ENCODE measurements at regions not wholly inside any gene's neighbourhood (a gene's known extent, or its start where the extent isn't known, plus 50 kb on each side); places are given as distances from the start of the nearest gene placed in this dataset.

DNA sequence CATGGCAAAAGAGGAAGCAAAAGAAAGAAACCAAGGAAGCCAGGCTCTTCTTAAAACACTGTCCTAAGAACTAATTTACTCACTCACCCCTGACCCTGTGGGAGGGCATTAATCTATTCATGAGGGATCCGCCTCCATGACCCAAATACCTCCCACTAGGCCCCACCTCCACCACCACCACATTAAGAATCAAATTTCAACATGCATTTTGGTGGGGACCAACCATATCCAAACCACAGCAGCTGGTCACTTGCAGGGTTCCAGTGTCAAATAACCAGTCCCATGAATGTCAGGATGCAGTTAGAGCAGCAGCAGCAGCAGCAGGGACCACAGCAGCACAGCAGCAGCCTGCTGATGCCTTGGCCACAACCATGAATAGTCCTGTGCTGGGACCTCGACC is 83.8 kb downstream of the ZC3H11B start:
- no peak for DNase-seq
- WGBS, 2 donors = 82 to 87% methylated on average over 2 of the region's 2 CpGs
- intact Hi-C loops (cut with DNase I) = no loop called here
- ATAC-seq (ENCODE audit: low FRiP score) = no peak
- Histone ChIP-seq H3K27ac (ENCODE audit: low read depth in 1 of 2, low read length in 2 of 2) (no peak overlapping the region), H3K36me3 (ENCODE audit: control insufficient read depth in 1 of 2, insufficient read depth in 2 of 2, low read length in 1 of 2) (no peaks in the 10 kb centered on the region), H3K9me3 (ENCODE audit: control insufficient read depth, low read length) (no peaks in the 10 kb centered on the region), H3K4me1 (ENCODE audit: control insufficient read depth in 1 of 2, insufficient read depth in 2 of 2, low read length in 2 of 2) (no peaks in the 10 kb centered on the region), H3K27me3 (ENCODE audit: control insufficient read depth in 1 of 2, insufficient read depth in 2 of 2, low read length in 1 of 2) (no peaks in the 10 kb centered on the region), H3K4me3 (ENCODE audit: low read length in 2 of 2) (no peak overlapping the region)

DNA sequence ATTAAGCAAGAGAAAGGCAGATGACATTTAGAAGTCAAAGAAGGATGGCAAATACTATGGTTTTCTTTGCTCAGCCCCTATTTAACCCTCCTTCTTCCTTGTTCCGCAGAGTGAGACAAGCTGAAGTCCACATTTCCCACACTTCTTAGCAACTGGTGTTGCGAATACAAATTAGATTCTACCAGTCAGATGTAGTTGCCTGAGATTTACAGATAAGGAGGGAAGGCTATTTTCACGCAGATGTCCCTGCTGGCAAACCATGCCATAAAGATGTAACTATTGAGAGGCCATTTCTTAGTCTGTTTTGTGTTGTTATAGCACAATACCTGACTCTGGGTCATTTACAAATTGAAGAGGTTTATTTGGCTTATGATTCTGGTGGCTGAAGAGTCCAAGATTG is 84.3 kb downstream of the ZC3H11B start:
- WGBS, 2 donors = 97 to 98% methylated on average over 3 of the region's 3 CpGs
- H3K9me3 ChIP-seq (ENCODE audit: control insufficient read depth, low read length) = no peaks in the 10 kb centered on the region
- H3K4me1 ChIP-seq (ENCODE audit: control insufficient read depth in 1 of 2, insufficient read depth in 2 of 2, low read length in 2 of 2) = no peaks in the 10 kb centered on the region
- no peak for ATAC-seq (ENCODE audit: low FRiP score)
- H3K4me3 ChIP-seq (ENCODE audit: low read length in 2 of 2) = no peak overlapping the region
- no peaks in the 10 kb centered on the region for H3K36me3 ChIP-seq (ENCODE audit: control insufficient read depth in 1 of 2, insufficient read depth in 2 of 2, low read length in 1 of 2)
- no peaks in the 10 kb centered on the region for H3K27me3 ChIP-seq (ENCODE audit: control insufficient read depth in 1 of 2, insufficient read depth in 2 of 2, low read length in 1 of 2)
- no peak for DNase-seq
- intact Hi-C loops (cut with DNase I) = no loop called here
- no peak overlapping the region for H3K27ac ChIP-seq (ENCODE audit: low read depth in 1 of 2, low read length in 2 of 2)

DNA sequence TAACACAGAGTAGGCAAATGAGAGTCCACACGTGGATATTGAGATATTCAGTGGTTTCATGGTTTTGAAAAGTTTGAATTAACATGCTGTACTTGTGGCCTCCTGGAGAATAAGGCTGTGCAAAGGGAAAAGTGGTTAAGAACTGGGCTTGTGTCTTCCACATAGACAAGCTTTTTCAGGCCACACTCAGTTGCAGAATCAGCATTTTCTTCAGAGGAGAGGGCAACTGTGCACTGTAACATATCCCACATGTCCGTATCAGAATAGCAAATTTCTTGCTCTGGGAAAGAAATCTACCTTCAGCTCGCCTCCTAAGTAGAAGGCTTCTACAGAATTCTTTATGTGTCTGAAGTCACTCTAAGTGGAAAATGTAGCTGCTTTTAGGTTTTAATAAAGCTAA is 84.9 kb downstream of the ZC3H11B start:
- Histone ChIP-seq H3K27ac (ENCODE audit: low read depth in 1 of 2, low read length in 2 of 2) (no peak overlapping the region), H3K4me3 (ENCODE audit: low read length in 2 of 2) (no peak overlapping the region), H3K36me3 (ENCODE audit: control insufficient read depth in 1 of 2, insufficient read depth in 2 of 2, low read length in 1 of 2) (no peaks in the 10 kb centered on the region), H3K27me3 (ENCODE audit: control insufficient read depth in 1 of 2, insufficient read depth in 2 of 2, low read length in 1 of 2) (no peaks in the 10 kb centered on the region), H3K4me1 (ENCODE audit: control insufficient read depth in 1 of 2, insufficient read depth in 2 of 2, low read length in 2 of 2) (no peaks in the 10 kb centered on the region), H3K9me3 (ENCODE audit: control insufficient read depth, low read length) (no peaks in the 10 kb centered on the region)
- 92 to 94% methylated on average over 3 of the region's 3 CpGs for WGBS, 2 donors
- ATAC-seq (ENCODE audit: low FRiP score) (no peak), DNase-seq (no peak)
- intact Hi-C loops (cut with DNase I) = no loop called here

DNA sequence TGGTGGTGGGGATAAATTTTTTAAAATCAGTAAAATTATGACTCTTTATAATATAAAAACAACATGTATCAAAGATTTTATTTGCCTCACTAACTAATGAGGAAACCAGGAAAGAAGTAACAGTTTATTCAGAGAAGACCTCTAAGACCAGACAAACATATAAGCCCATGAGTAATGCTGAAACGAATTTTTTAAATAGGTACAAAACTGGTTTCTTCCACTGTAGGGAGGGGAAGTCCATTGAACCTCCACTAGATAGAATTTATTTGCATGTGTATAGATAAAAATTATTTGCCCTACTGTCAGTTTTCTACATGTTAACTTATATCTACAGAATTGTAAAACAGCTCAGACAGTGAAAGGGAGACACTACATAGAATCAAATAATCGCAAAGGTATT is 86.8 kb downstream of the ZC3H11B start:
- Histone ChIP-seq H3K27ac (ENCODE audit: low read depth in 1 of 2, low read length in 2 of 2) (no peak overlapping the region), H3K36me3 (ENCODE audit: control insufficient read depth in 1 of 2, insufficient read depth in 2 of 2, low read length in 1 of 2) (no peaks in the 10 kb centered on the region), H3K4me3 (ENCODE audit: low read length in 2 of 2) (no peak overlapping the region), H3K4me1 (ENCODE audit: control insufficient read depth in 1 of 2, insufficient read depth in 2 of 2, low read length in 2 of 2) (no peaks in the 10 kb centered on the region), H3K27me3 (ENCODE audit: control insufficient read depth in 1 of 2, insufficient read depth in 2 of 2, low read length in 1 of 2) (no peaks in the 10 kb centered on the region), H3K9me3 (ENCODE audit: control insufficient read depth, low read length) (no peaks in the 10 kb centered on the region)
- ATAC-seq (ENCODE audit: low FRiP score) (no peak), DNase-seq (no peak)
- intact Hi-C loops (cut with DNase I) = no loop called here
- WGBS, 2 donors = 96% methylated on average over 2 of the region's 2 CpGs

DNA sequence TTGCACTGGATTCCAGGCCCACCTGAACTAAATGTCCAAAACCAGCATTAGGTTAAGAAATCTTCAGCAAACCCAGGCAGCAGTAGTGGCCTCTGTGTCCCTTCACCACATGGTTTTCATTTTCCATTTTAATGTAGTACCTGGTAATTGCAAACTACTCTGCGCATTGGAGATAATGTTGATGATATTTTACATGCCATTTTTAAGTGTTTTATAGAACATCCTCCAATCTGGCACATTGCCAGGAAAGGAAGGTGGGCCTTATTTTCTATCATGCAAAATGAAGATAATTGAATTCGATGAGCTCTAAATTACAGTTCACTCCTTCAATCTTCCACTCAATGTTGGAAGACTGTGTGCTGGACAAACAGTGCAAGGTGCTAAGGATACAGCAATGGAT is 89.5 kb downstream of the ZC3H11B start:
- DNase-seq = no peak
- intact Hi-C loops (cut with DNase I) = no loop called here
- Histone ChIP-seq H3K4me1 (ENCODE audit: control insufficient read depth in 1 of 2, insufficient read depth in 2 of 2, low read length in 2 of 2) (no peaks in the 10 kb centered on the region), H3K27me3 (ENCODE audit: control insufficient read depth in 1 of 2, insufficient read depth in 2 of 2, low read length in 1 of 2) (no peaks in the 10 kb centered on the region), H3K36me3 (ENCODE audit: control insufficient read depth in 1 of 2, insufficient read depth in 2 of 2, low read length in 1 of 2) (no peaks in the 10 kb centered on the region), H3K9me3 (ENCODE audit: control insufficient read depth, low read length) (no peaks in the 10 kb centered on the region), H3K27ac (ENCODE audit: low read depth in 1 of 2, low read length in 2 of 2) (no peak overlapping the region), H3K4me3 (ENCODE audit: low read length in 2 of 2) (no peak overlapping the region)
- ATAC-seq (ENCODE audit: low FRiP score) = no peak
- WGBS, 2 donors = 95 to 96% methylated on average over 2 of the region's 2 CpGs

DNA sequence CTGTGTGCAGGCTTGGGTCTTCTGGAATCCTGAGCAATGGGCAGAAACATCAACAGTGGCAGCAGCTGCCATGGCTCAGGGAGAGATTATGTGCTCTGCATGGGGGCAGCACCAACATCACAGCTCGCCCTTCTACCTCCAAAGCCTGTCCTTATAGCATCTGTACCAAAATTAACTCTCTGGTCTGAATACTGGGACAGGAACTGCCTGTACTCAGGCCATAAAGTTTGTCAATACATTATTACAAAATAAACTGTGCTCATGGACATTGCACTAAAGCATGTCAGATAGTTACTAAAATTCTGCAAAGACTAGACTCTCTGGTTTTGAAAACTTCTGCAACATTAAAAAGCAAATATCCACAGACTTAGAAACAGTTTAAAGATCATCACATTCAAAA is 91.6 kb downstream of the ZC3H11B start:
- intact Hi-C loops (cut with DNase I) = no loop called here

DNA sequence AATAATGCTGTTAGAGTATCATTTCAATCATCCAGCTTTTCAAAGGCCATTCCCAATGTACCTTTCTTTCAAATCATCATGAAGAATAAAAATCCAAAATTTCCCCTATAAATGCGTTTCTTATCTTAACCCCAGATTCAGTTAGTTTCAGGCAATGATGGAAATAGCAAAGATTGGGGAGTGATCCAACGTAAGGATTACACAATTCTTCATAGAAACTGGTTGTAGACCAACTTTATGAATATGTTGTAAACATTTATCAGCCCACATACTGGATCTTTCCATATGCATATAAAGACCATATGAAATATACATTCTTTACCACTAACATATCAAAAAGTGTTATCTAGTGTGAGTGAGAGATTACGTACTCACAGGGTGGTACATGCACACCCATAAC is 92.7 kb downstream of the ZC3H11B start:
- H3K9me3 ChIP-seq (ENCODE audit: control insufficient read depth, low read length) = no peaks in the 10 kb centered on the region

More for the DNA sequence above, 91.6 kb downstream of the ZC3H11B start:
- Histone ChIP-seq H3K27me3 (ENCODE audit: control insufficient read depth in 1 of 2, insufficient read depth in 2 of 2, low read length in 1 of 2) (no peaks in the 10 kb centered on the region), H3K36me3 (ENCODE audit: control insufficient read depth in 1 of 2, insufficient read depth in 2 of 2, low read length in 1 of 2) (no peaks in the 10 kb centered on the region), H3K9me3 (ENCODE audit: control insufficient read depth, low read length) (no peaks in the 10 kb centered on the region), H3K4me3 (ENCODE audit: low read length in 2 of 2) (no peak overlapping the region), H3K4me1 (ENCODE audit: control insufficient read depth in 1 of 2, insufficient read depth in 2 of 2, low read length in 2 of 2) (no peaks in the 10 kb centered on the region), H3K27ac (ENCODE audit: low read depth in 1 of 2, low read length in 2 of 2) (no peak overlapping the region)
- 95 to 100% methylated on average over 1 of the region's 1 CpG for WGBS, 2 donors
- no peak for ATAC-seq (ENCODE audit: low FRiP score)
- no peak for DNase-seq

DNA sequence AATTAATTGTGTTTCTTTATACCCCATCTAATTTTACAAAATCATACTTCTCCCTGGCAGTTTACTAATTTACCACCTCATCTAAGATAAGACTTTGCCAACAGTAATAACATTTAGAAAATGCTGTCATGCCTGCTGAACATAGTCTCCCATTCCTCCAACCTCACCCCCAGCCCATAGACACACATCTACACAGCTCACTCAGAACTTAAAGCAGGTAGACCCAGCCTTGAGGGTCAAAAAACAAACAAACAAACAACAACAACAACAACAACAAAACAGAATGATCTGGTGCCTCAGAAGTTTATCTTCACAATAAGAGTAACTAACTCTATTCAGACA is 94.0 kb downstream of the ZC3H11B start:
- H3K4me3 ChIP-seq (ENCODE audit: low read length in 2 of 2) = no peak overlapping the region
- DNase-seq = no peak
- H3K9me3 ChIP-seq (ENCODE audit: control insufficient read depth, low read length) = no peaks in the 10 kb centered on the region
- H3K36me3 ChIP-seq (ENCODE audit: control insufficient read depth in 1 of 2, insufficient read depth in 2 of 2, low read length in 1 of 2) = no peaks in the 10 kb centered on the region
- no peak overlapping the region for H3K27ac ChIP-seq (ENCODE audit: low read depth in 1 of 2, low read length in 2 of 2)
- no peaks in the 10 kb centered on the region for H3K4me1 ChIP-seq (ENCODE audit: control insufficient read depth in 1 of 2, insufficient read depth in 2 of 2, low read length in 2 of 2)
- ATAC-seq (ENCODE audit: low FRiP score) = no peak
- intact Hi-C loops (cut with DNase I) = no loop called here
- no peaks in the 10 kb centered on the region for H3K27me3 ChIP-seq (ENCODE audit: control insufficient read depth in 1 of 2, insufficient read depth in 2 of 2, low read length in 1 of 2)

More for the DNA sequence above, 92.7 kb downstream of the ZC3H11B start:
- Histone ChIP-seq H3K27ac (ENCODE audit: low read depth in 1 of 2, low read length in 2 of 2) (no peak overlapping the region), H3K36me3 (ENCODE audit: control insufficient read depth in 1 of 2, insufficient read depth in 2 of 2, low read length in 1 of 2) (no peaks in the 10 kb centered on the region), H3K4me3 (ENCODE audit: low read length in 2 of 2) (no peak overlapping the region), H3K27me3 (ENCODE audit: control insufficient read depth in 1 of 2, insufficient read depth in 2 of 2, low read length in 1 of 2) (no peaks in the 10 kb centered on the region), H3K4me1 (ENCODE audit: control insufficient read depth in 1 of 2, insufficient read depth in 2 of 2, low read length in 2 of 2) (no peaks in the 10 kb centered on the region)
- ATAC-seq (ENCODE audit: low FRiP score) (no peak), DNase-seq (no peak)
- intact Hi-C loops (cut with DNase I) = no loop called here
- WGBS, 2 donors = 93 to 95% methylated on average over 3 of the region's 3 CpGs

DNA sequence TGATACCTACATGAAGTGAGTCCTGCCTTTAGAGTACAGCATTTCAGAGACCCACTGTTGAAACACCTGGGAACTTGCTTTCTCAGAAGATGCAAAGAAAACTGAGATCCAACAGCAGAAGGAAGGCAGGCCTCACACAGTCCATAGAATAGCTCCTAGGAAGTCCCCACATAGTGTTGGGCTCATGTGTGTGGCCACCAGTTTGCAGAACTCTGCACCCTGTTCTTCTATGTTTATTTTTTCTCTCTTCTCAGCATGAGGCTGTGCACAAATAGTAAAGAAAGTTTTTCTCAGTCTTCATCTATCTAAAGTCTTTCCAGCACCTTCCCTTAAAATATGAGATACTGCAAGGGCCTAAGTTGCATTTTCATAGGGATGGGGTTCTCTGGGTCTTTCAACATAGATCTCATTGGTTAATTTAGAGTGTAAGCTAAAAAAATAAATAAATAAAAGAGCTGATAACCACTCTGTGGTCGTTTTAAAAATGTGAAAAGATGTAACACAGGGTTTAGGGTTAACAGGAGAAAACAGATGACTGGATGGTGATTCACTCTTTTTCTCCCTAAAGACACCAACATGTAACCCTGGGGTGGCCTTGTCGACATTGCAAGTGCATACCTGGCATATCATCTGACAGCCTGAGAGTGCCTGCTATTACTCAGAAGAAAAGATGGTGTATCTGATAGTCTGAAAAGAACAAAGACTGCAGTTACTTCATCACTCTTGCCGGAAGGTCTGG is 94.6 kb downstream of the ZC3H11B start:
- Histone ChIP-seq H3K4me1 (ENCODE audit: control insufficient read depth in 1 of 2, insufficient read depth in 2 of 2, low read length in 2 of 2) (no peaks in the 10 kb centered on the region), H3K36me3 (ENCODE audit: control insufficient read depth in 1 of 2, insufficient read depth in 2 of 2, low read length in 1 of 2) (no peaks in the 10 kb centered on the region), H3K27me3 (ENCODE audit: control insufficient read depth in 1 of 2, insufficient read depth in 2 of 2, low read length in 1 of 2) (no peaks in the 10 kb centered on the region), H3K9me3 (ENCODE audit: control insufficient read depth, low read length) (no peaks in the 10 kb centered on the region), H3K4me3 (ENCODE audit: low read length in 2 of 2) (no peak overlapping the region), H3K27ac (ENCODE audit: low read depth in 1 of 2, low read length in 2 of 2) (no peak overlapping the region)
- WGBS, 2 donors = 17 to 24% methylated on average over 3 of the region's 3 CpGs
- intact Hi-C loops (cut with DNase I) = no loop called here
- no peak for DNase-seq
- ATAC-seq (ENCODE audit: low FRiP score) = no peak
